Stimulated activated CD4-positive, alpha-beta T cell treated with anti-CD3 and anti-CD28 coated beads, Interleukin-4, amount 100 ng/mL, for 4 hours (primary cell): ENCODE measurements at regions not wholly inside any gene's neighbourhood (a gene's known extent, or its start where the extent isn't known, plus 50 kb on each side); places are given as distances from the start of the nearest gene placed in this dataset.

Experiments used
- DNase-seq, 2 experiments: peaks; one replicate each; pipeline ENCODE4 v3.0.0-alpha.2; 2020

GRCh38 chr2:22694856-22695255 is 690.1 kb upstream of the KLHL29 start:
- DNase-seq, result no peak

- DNase-seq, result no peak
Observed at GRCh38 chr2:22697054-22697788, 687.8 kb upstream of the KLHL29 start.

- no peak for DNase-seq
Observed at GRCh38 chr2:22701561-22702160, 683.3 kb upstream of the KLHL29 start.

- DNase-seq, result no peak
Observed at GRCh38 chr2:22703286-22703920, 681.6 kb upstream of the KLHL29 start.

GRCh38 chr2:22719396-22719795 is 665.6 kb upstream of the KLHL29 start:
- DNase-seq, result no peak

GRCh38 chr2:22729466-22729865 is 655.5 kb upstream of the KLHL29 start:
- DNase-seq, result no peak

GRCh38 chr2:22734373-22735045 is 650.5 kb upstream of the KLHL29 start:
- no peak for DNase-seq

- no peak for DNase-seq
Observed at GRCh38 chr2:22737144-22737543, 647.8 kb upstream of the KLHL29 start.

- DNase-seq, result no peak
Observed at GRCh38 chr2:22741216-22741615, 643.8 kb upstream of the KLHL29 start.

GRCh38 chr2:22748909-22749308 is 636.1 kb upstream of the KLHL29 start:
- DNase-seq, result no peak

GRCh38 chr2:22753476-22753875 is 631.5 kb upstream of the KLHL29 start:
- no peak for DNase-seq

GRCh38 chr2:22756276-22757043 is 628.5 kb upstream of the KLHL29 start:
- no peak for DNase-seq

- no peak for DNase-seq
Observed at GRCh38 chr2:22769497-22769896, 615.5 kb upstream of the KLHL29 start.

GRCh38 chr2:22784566-22784965 is 600.4 kb upstream of the KLHL29 start:
- DNase-seq, result no peak

GRCh38 chr2:22786817-22787216 is 598.2 kb upstream of the KLHL29 start:
- DNase-seq, result no peak

GRCh38 chr2:22787745-22788144 is 597.2 kb upstream of the KLHL29 start:
- DNase-seq, result no peak

GRCh38 chr2:22788749-22789327 is 596.1 kb upstream of the KLHL29 start:
- DNase-seq, result no peak

- no peak for DNase-seq
Observed at GRCh38 chr2:22795287-22795866, 589.6 kb upstream of the KLHL29 start.

GRCh38 chr2:22798386-22798785 is 586.6 kb upstream of the KLHL29 start:
- DNase-seq, result no peak

GRCh38 chr2:22800412-22800811 is 584.6 kb upstream of the KLHL29 start:
- DNase-seq, result no peak

GRCh38 chr2:22801071-22801470 is 583.9 kb upstream of the KLHL29 start:
- no peak for DNase-seq

- DNase-seq, result no peak
Observed at GRCh38 chr2:22801970-22802369, 583.0 kb upstream of the KLHL29 start.
